ENCODE measurements at regions not wholly inside any gene's neighbourhood (a gene's known extent, or its start where the extent isn't known, plus 50 kb on each side); places are given as distances from the start of the nearest gene placed in this dataset.

DNA sequence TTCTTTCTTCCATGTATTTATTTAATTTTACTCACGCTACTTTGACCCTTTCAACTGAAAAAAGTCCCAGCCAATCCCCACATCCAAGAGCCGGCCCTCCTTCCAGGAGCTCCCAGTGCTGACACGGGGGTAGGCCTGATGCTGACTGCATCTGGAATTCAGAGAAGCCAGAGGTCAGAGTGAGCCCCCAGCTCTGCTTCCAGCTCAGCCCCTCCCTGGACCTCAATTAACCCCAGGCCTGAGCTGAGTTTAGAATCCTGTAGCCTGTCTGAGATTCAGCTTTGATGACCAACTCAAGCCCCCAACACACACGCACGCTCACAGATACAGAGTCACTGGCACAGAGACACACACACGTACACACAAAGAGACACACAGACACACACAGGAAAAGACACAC lies 247.9 kb downstream of the NPHP4 start:
- peaks cover 0 to 16% of the 10 kb centered on the region in 2 donors for H3K27me3 ChIP-seq

DNA sequence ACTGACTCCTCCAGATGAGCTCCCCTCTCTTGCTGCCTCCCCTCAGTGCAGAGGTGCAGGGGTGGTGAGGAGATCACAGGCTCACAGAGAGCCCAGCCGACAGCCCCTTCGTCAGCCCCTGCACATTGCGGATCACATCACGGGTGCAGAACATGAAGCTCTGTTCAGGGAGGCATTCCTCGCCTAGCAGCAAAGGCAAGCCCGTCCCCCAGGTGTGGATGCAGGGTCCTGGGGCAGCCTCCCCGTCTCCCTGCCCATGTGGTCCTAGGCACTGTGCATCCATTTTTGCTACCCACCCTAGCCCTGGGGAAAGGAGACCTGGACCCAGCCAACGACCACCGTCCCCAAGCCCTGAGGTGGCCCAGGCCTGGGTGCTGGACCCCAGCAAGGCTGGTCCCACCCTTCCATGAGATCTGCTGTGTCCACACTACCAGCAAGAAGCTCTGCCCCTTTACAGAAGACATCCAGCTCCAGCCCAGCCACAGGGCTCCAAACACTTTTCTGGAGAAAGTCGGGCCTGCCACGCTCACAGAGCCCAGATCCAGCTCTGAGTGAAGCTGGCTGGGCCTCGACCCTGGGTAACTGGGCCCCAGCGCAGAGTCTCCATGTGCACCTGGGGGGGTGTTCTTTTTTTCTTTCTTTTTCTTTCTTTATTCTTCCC lies 248.7 kb downstream of the NPHP4 start:
- Histone ChIP-seq H3K4me1 (no peaks in the 10 kb centered on the region), H3K36me3 (replicated peaks in 1 of 2; ENCODE audit: insufficient read depth in 1 of 2, low read depth in 2 of 2) (no peaks in the 10 kb centered on the region), H3K4me3 (no peak overlapping the region), H3K27me3 (peaks cover 0 to 9% of the 10 kb centered on the region in 2 donors), H3K9me3 (no peaks in the 10 kb centered on the region), H3K27ac (no peak overlapping the region)
- 57 to 75% methylated on average over 7 to 13 of the region's 13 CpGs for WGBS, 2 donors
- TF ChIP-seq, protein P1, sequence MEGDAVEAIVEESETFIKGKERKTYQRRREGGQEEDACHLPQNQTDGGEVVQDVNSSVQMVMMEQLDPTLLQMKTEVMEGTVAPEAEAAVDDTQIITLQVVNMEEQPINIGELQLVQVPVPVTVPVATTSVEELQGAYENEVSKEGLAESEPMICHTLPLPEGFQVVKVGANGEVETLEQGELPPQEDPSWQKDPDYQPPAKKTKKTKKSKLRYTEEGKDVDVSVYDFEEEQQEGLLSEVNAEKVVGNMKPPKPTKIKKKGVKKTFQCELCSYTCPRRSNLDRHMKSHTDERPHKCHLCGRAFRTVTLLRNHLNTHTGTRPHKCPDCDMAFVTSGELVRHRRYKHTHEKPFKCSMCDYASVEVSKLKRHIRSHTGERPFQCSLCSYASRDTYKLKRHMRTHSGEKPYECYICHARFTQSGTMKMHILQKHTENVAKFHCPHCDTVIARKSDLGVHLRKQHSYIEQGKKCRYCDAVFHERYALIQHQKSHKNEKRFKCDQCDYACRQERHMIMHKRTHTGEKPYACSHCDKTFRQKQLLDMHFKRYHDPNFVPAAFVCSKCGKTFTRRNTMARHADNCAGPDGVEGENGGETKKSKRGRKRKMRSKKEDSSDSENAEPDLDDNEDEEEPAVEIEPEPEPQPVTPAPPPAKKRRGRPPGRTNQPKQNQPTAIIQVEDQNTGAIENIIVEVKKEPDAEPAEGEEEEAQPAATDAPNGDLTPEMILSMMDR (IDR thresholded peaks at IDR 0.05) = no peak
- TF ChIP-seq POLR2A (IDR thresholded peaks at IDR 0.05) = no peak
- ATAC-seq = no peak
- intact Hi-C loops (cut with DNase I) = loop anchor here (10.0 kb wide), 1 partner anchor 229 kb away; no protein-coding TSS in a partner anchor
- DNase-seq = no peak

More for the DNA sequence above, 247.9 kb downstream of the NPHP4 start:
- no peaks in the 10 kb centered on the region for H3K4me1 ChIP-seq
- no peak for DNase-seq
- intact Hi-C loops (cut with DNase I) = loop anchor here (10.0 kb wide), 1 partner anchor 230 kb away; no protein-coding TSS in a partner anchor
- WGBS, 2 donors = 61 to 66% methylated on average over 6 of the region's 6 CpGs
- TF ChIP-seq POLR2A (IDR thresholded peaks at IDR 0.05) = no peak
- TF ChIP-seq, protein P1 (IDR thresholded peaks at IDR 0.05) = no peak
- H3K4me3 ChIP-seq = no peak overlapping the region
- H3K27ac ChIP-seq = no peak overlapping the region
- H3K36me3 ChIP-seq (replicated peaks in 1 of 2; ENCODE audit: insufficient read depth in 1 of 2, low read depth in 2 of 2) = no peaks in the 10 kb centered on the region
- no peaks in the 10 kb centered on the region for H3K9me3 ChIP-seq
- ATAC-seq = no peak

DNA sequence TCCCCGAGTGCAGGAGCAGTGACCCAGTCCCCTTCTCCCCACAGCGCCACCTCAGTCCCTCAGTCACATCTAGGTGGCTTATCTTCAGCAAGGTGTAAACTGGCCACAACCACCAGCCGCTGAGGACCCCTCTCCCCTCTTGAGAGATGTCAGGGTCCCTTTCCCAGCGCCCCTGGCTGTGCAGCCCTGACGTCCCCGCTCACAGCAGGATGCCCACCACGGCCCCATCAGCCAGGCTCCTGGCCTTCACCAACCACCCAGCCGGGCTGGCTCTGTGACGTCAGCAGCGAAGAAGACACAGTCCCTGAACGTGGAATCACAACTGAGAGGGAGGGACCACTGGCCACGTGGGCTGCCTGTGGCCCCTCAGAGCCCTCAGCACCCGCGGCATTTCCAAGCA lies 249.4 kb downstream of the NPHP4 start:
- TF ChIP-seq POLR2A (IDR thresholded peaks at IDR 0.05) = no peak
- TF ChIP-seq, protein P1 (IDR thresholded peaks at IDR 0.05) = no peak
- Histone ChIP-seq H3K4me3 (no peak overlapping the region), H3K4me1 (no peaks in the 10 kb centered on the region), H3K27me3 (peaks cover 0 to 9% of the 10 kb centered on the region in 2 donors), H3K36me3 (replicated peaks in 1 of 2; ENCODE audit: insufficient read depth in 1 of 2, low read depth in 2 of 2) (no peaks in the 10 kb centered on the region), H3K27ac (no peak overlapping the region), H3K9me3 (no peaks in the 10 kb centered on the region)
- WGBS, 2 donors = 60 to 72% methylated on average over 6 to 14 of the region's 14 CpGs
- ATAC-seq = no peak
- intact Hi-C loops (cut with DNase I) = loop anchor here (10.0 kb wide), 1 partner anchor 228 kb away; no protein-coding TSS in a partner anchor
- no peak for DNase-seq

DNA sequence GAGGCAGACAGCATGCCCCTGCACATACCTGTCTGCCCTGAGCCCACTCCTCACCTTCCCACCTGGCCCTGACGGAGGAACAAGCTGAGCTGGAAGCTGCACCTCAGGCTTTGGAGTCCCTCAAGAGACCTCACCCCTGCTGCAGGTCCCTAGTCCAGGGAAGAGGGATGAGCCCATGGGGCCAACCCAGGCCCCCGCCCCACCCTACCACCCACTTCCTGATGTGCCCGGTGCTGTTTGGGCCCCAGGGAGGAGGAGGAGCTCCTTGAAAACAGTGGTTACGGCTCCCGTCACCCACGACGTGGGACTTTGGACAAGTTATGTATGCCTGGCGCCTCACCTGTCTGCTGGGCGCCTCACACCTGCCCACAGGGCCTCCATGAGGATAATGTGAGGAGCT lies 250.2 kb downstream of the NPHP4 start:
- Histone ChIP-seq H3K36me3 (replicated peaks in 1 of 2; ENCODE audit: insufficient read depth in 1 of 2, low read depth in 2 of 2) (no peaks in the 10 kb centered on the region), H3K9me3 (no peaks in the 10 kb centered on the region), H3K4me3 (no peak overlapping the region), H3K4me1 (no peaks in the 10 kb centered on the region), H3K27ac (no peak overlapping the region), H3K27me3 (peaks cover 0 to 9% of the 10 kb centered on the region in 2 donors)
- TF ChIP-seq, protein P1 (IDR thresholded peaks at IDR 0.05) = no peak
- no peak for TF ChIP-seq POLR2A (IDR thresholded peaks at IDR 0.05)
- DNase-seq (no peak), ATAC-seq (no peak)
- 53 to 55% methylated on average over 7 to 9 of the region's 9 CpGs for WGBS, 2 donors
- intact Hi-C loops (cut with DNase I) = loop anchor here (10.0 kb wide), 1 partner anchor 227 kb away; no protein-coding TSS in a partner anchor

Measured in body of pancreas (tissue), 4 donors.